Cerebellar cortex (tissue), 1 donor: ENCODE measurements at regions not wholly inside any gene's neighbourhood (a gene's known extent, or its start where the extent isn't known, plus 50 kb on each side); places are given as distances from the start of the nearest gene placed in this dataset.
"Not testable (repeated sequence)": the region's sequence is repeated elsewhere in the genome, so short reads cannot be mapped to it uniquely, and the experiment has no call there.

ENCODE experiments used
- DNase-seq: peaks from one replicate; pipeline ENCODE4 v3.0.0-alpha.2; 2015; ENCODE audit warnings: low spot score

GRCh38 chr1:56267611-56268010, 311.8 kb downstream of the PLPP3 start:
- no peak for DNase-seq

DNA sequence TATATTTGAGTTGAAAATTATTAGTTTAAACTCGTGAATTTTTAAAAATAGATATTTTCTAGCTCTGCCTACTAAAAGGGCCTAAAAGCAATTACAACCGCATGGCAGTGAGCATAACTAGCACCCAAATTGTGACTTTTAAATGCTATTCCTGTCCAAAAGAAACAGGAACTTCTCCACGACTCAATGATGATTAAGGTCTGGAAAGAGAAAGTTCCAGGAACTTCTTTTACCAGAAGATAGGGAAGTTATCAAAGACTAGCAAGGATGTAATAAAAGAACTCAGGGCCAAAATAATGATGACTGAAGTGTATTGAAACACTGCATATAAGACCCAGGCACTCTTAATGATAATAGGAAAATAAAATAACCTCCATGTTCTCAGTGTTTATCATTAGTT, 313.0 kb downstream of the PLPP3 start:
- no peak for DNase-seq

DNA sequence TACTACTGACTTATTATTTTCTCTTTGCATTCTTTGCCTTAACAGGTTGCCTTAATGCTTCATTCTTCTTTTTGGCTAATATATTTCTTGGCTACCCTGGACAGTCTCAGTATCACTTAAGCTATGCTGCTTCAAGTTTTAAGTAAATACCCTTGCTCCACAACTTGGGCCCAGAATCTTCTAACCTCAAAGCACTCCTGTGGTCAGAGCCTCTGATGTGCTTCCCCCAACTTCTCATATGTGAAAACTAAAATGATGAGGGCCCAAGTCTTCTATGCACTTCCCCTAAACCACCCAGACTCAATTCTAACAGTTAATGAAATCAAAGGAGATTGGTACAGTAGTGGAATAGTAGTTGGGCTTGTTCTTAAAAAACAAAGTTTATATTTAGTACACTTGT, 314.1 kb downstream of the PLPP3 start:
- DNase-seq = no peak

GRCh38 chr1:56263908-56264307, 315.5 kb downstream of the PLPP3 start:
- no peak for DNase-seq

- DNase-seq = no peak
Measured at GRCh38 chr1:56258371-56258770, 321.0 kb downstream of the PLPP3 start.

DNA sequence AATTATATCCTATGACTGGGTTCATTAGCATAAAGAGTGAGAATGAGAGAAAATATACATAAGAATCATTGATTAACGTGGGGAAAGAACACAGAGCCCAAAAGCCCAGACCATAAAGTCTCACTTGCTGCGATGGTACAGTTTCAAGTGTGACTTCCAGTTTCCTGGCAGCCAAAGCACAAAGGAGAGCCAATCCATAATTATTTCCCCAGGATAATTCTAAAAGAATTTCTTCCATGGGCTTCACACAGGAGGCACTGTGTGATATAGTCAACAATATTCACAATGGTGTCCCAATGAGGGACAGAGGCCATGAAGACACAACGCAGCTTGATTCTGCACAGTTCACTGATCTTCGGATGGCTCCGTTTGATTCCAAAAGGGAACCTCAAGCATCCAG, 321.6 kb downstream of the PLPP3 start:
- DNase-seq = no peak

GRCh38 chr1:56256153-56257000, 323.0 kb downstream of the PLPP3 start:
- DNase-seq = no peak

DNA sequence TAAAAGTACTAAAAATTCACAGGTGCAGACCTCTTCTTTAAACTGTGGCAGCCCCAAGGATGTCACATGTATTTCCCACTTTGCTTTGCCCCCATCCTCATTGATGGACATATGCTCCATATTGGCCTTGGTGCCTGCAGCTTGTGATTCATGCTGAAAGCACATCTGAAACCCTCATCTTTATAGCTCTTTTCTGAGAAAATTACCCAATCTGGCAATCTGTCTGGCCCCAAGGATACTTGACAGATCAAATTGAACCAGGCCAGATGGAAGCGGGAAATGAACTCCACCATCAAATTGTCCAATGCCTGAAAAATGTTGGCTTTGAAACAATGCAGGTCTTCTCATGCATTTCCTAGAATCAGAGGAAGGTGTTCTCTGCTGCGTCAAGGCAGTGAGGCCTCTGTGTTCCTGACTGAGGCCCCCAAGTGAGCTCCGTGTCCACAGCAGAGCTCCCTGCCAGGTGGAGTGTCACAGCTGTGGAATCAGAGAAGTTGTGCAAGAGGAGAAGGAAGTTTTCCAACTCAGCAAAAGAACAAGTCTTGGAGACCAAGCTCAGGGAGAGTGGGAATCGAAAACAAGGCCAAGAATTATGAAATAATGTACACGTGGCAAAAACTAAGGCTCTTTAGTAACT, 323.7 kb downstream of the PLPP3 start:
- peak; percentile 12 for DNase-seq

DNA sequence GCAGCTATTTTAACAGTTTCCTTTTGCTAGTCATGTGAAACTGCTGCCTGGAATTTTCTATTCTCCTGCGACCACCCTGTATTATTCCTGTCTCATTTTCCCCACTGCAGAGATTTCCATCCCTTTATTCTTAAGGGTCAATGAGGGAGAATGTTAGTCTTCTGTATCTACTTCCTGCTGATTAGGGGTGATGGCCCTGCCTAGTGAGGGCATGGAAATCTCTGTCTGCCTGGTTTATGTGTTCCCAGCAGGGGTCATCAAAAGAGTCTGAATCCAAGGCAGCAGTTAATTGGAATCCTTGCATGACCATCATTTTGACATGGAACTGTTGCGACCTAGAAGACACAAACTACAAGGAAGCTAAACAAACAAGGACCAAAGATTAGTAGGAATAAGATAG, 325.2 kb downstream of the PLPP3 start:
- DNase-seq = no peak

- DNase-seq = no peak
Measured at GRCh38 chr1:56250809-56251208, 328.6 kb downstream of the PLPP3 start.

DNA sequence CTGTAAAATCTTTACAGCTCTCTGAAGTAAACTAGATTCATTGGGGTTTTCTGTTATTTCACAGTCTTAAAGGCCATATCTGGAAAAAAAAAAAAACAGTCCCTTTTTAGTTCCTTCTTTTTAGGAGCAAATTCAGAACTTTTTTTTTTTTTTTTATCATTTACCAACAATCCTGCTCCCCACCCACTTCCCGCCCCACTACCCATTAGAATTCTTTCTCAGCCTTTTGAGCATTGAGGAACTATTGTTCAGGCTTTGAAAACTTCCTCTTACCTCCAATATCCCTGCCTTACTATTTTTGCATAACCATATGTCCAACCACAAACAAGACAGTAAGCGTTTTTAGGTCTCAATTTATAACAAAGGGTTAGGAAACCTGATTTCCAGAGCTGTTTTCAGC, 330.1 kb downstream of the PLPP3 start:
- DNase-seq = no peak

DNA sequence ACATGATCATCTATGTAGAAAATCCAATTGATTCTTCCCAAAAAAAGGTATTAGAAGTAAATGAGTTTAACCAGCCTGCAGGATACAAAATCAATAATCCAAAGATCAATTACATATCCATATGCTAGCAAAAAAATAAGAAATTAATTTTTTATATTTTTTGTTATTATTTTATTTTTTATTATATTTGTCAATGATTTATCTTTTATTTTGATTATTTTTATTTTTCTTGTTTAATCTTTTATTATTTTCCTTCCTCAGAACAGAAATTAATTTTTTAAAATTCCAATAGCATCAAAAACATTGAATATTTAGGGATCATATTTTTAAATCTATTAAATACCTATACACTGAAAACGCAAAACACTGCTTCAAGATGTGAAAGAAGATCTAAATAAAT, 331.2 kb downstream of the PLPP3 start:
- DNase-seq = no peak

GRCh38 chr1:56246726-56247125, 332.6 kb downstream of the PLPP3 start:
- DNase-seq = not testable (repeated sequence)

GRCh38 chr1:56240400-56240799, 339.0 kb downstream of the PLPP3 start:
- DNase-seq = no peak

- DNase-seq = no peak
Measured at GRCh38 chr1:56237491-56238064, 341.8 kb downstream of the PLPP3 start.

DNA sequence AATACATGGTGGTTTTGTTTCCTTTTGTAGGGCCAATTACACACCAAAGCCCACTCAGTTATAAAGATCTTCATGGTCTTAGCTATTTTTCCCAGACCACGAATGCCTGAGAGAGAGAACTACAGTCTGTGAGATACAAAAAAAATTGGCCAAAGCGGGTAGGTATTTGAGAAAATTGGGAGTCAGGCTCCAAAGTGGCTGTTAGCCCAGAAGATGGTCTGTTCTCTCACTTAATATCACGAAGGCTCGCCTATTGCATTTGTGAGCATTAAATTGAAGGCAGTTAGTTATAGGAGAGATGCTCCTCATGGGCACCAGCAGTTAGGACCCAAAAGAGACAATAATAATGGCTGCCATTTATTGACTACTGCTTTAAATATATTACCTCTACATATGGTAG, 342.7 kb downstream of the PLPP3 start:
- no peak for DNase-seq

- DNase-seq = no peak
Measured at GRCh38 chr1:56235909-56236510, 343.4 kb downstream of the PLPP3 start.

DNA sequence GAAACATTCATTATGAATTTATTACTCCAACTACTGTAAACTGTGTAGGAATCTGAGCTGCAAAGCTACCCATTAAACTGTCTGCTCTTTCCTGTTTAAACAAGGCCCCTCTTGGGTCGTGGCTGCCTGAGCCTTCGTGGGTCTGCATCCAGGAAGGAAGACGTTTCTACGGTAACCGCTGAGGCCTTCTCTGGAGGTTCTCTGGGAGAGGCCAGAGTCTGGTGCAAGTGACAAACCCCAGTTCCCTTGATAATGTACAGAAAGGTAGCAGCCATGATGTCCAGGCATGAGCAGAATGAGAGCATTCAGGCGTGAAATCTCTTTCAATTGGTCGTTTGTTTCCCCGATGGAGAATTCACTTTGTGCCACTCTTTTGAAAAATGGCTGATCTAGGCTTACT, 350.2 kb downstream of the PLPP3 start:
- no peak for DNase-seq

DNA sequence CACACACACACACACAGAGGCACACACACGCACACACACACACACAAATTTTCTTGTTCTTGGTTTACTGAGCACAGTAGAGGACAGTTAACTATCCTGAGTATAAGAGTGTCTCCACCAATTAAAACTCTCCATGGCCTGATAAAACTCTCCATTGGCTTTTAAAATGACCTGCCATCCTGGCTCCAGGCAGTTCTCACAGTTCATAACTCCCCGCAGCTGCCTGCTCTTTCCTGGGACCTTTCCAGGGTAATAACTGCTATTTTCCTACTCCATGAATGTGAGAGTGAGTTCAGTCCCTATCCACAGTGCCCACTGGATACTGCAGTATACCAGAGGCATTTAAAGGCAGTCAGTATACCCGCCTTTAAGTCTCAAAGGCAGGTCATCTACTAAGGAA, 351.5 kb downstream of the PLPP3 start:
- DNase-seq = no peak

DNA sequence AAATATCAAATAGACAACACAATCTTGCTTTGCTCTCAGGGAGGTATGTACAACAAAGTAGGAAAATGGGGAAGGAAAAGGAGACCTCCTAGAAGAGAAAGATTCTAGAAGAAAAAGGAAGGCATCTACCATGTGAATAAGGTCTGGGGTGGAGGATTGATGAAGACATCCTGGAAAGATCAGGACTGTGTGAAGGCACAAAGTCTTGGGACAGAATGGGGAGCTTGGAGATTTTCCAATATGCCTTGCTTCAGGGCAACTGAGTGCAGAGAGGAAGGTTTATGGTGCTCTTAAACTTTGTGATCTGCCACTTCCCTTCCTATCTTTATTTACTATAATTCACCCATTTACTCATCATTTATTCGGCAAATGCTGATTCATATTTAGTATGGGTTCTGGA, 352.0 kb downstream of the PLPP3 start:
- DNase-seq = no peak

DNA sequence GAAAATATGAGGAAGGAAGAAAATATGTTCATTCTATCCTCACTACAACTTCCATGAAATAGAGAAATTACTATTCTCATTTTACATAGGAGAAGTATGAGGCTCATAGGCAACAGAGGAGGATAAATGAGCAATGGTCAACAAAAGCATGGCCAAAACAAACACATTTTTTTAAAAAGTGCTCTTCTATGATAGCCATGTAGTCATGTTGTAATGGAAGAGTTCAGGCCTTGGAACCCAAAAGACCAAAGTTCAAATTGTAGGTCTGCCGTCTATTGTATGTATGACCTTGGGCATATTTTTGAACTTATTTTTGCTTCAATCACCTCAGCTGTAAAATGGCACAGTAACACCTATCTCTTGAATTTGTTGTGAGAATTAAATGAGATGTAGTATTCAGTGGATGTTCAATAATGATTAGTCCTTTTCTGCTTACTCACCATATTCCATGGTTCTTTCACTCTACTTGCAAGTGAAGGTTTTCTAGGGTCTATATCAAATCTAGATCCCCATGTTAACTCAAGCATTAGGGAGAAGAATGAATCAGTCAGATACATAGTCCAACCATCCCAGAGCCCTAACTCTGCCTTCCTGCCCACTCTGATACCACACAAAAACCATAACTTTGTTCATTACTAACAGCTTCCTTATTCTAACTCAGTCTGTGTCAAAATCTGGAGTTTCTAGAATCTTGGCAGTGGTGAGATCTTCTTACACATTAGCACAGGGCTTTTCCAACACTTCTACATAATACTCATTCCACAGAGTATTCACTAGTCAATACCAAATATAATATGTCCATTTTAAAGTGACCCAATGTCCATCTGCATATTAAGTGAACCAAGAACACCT, 353.2 kb downstream of the PLPP3 start:
- DNase-seq = no peak

GRCh38 chr1:56223968-56224367, 355.4 kb downstream of the PLPP3 start:
- no peak for DNase-seq
